ENCODE measurements at regions not wholly inside any gene's neighbourhood (a gene's known extent, or its start where the extent isn't known, plus 50 kb on each side); places are given as distances from the start of the nearest gene placed in this dataset.

GRCh38 chr3:28682121-28682520 lies 333.5 kb upstream of the AZI2 start:
- Histone ChIP-seq H3K4me1 (ENCODE audit: insufficient read depth, low read length) (peaks cover 11% of the 10 kb centered on the region; the same call in 1 of the 2 replicates), H3K36me3 (ENCODE audit: insufficient read depth, low read depth, low read length) (no peaks in the 10 kb centered on the region), H3K27ac (ENCODE audit: low read length) (no peak overlapping the region), H3K9me3 (ENCODE audit: insufficient read depth, low read depth, low read length) (no peaks in the 10 kb centered on the region), H3K27me3 (ENCODE audit: insufficient read depth, low read length) (no peaks in the 10 kb centered on the region), H3K4me3 (ENCODE audit: low read length) (no peak overlapping the region), H3K9ac (ENCODE audit: low read depth, low read length) (no peak overlapping the region)

GRCh38 chr3:28690176-28690575 lies 341.6 kb upstream of the AZI2 start:
- Histone ChIP-seq H3K27me3 (ENCODE audit: insufficient read depth, low read length) (no peaks in the 10 kb centered on the region), H3K4me1 (ENCODE audit: insufficient read depth, low read length) (peaks cover 1% of the 10 kb centered on the region; the same call in 1 of the 2 replicates), H3K36me3 (ENCODE audit: insufficient read depth, low read depth, low read length) (no peaks in the 10 kb centered on the region), H3K4me3 (ENCODE audit: low read length) (no peak overlapping the region), H3K27ac (ENCODE audit: low read length) (no peak overlapping the region), H3K9me3 (ENCODE audit: insufficient read depth, low read depth, low read length) (no peaks in the 10 kb centered on the region), H3K9ac (ENCODE audit: low read depth, low read length) (no peak overlapping the region)

GRCh38 chr3:28698706-28699105 lies 350.1 kb upstream of the AZI2 start:
- no peaks in the 10 kb centered on the region for H3K36me3 ChIP-seq (ENCODE audit: insufficient read depth, low read depth, low read length)
- H3K4me1 ChIP-seq (ENCODE audit: insufficient read depth, low read length): peaks cover 3% of the 10 kb centered on the region; the same call in 1 of the 2 replicates
- no peaks in the 10 kb centered on the region for H3K9me3 ChIP-seq (ENCODE audit: insufficient read depth, low read depth, low read length)
- no peak overlapping the region for H3K9ac ChIP-seq (ENCODE audit: low read depth, low read length)
- H3K27me3 ChIP-seq (ENCODE audit: insufficient read depth, low read length): no peaks in the 10 kb centered on the region
- H3K4me3 ChIP-seq (ENCODE audit: low read length): no peak overlapping the region
- no peak overlapping the region for H3K27ac ChIP-seq (ENCODE audit: low read length)

GRCh38 chr3:28699283-28699682 lies 350.7 kb upstream of the AZI2 start:
- H3K9me3 ChIP-seq (ENCODE audit: insufficient read depth, low read depth, low read length): no peaks in the 10 kb centered on the region
- H3K4me3 ChIP-seq (ENCODE audit: low read length): no peak overlapping the region
- no peak overlapping the region for H3K9ac ChIP-seq (ENCODE audit: low read depth, low read length)
- no peaks in the 10 kb centered on the region for H3K27me3 ChIP-seq (ENCODE audit: insufficient read depth, low read length)
- no peaks in the 10 kb centered on the region for H3K36me3 ChIP-seq (ENCODE audit: insufficient read depth, low read depth, low read length)
- no peak overlapping the region for H3K27ac ChIP-seq (ENCODE audit: low read length)
- H3K4me1 ChIP-seq (ENCODE audit: insufficient read depth, low read length): peaks cover 9% of the 10 kb centered on the region; the same call in 1 of the 2 replicates

- no peak overlapping the region for H3K4me3 ChIP-seq (ENCODE audit: low read length)
- no peaks in the 10 kb centered on the region for H3K36me3 ChIP-seq (ENCODE audit: insufficient read depth, low read depth, low read length)
- no peaks in the 10 kb centered on the region for H3K9me3 ChIP-seq (ENCODE audit: insufficient read depth, low read depth, low read length)
- H3K27me3 ChIP-seq (ENCODE audit: insufficient read depth, low read length): no peaks in the 10 kb centered on the region
- no peak overlapping the region for H3K27ac ChIP-seq (ENCODE audit: low read length)
- H3K4me1 ChIP-seq (ENCODE audit: insufficient read depth, low read length): peaks cover 10% of the 10 kb centered on the region; the same call in 1 of the 2 replicates
- no peak overlapping the region for H3K9ac ChIP-seq (ENCODE audit: low read depth, low read length)
Measured at GRCh38 chr3:28700728-28701127, 352.1 kb upstream of the AZI2 start.

- Histone ChIP-seq H3K4me3 (ENCODE audit: low read length) (no peak overlapping the region), H3K4me1 (ENCODE audit: insufficient read depth, low read length) (peaks cover 10% of the 10 kb centered on the region; the same call in 1 of the 2 replicates), H3K27ac (ENCODE audit: low read length) (no peak overlapping the region), H3K9me3 (ENCODE audit: insufficient read depth, low read depth, low read length) (no peaks in the 10 kb centered on the region), H3K27me3 (ENCODE audit: insufficient read depth, low read length) (no peaks in the 10 kb centered on the region), H3K36me3 (ENCODE audit: insufficient read depth, low read depth, low read length) (no peaks in the 10 kb centered on the region), H3K9ac (ENCODE audit: low read depth, low read length) (no peak overlapping the region)
Measured at GRCh38 chr3:28703843-28704242, 355.2 kb upstream of the AZI2 start.

GRCh38 chr3:28711293-28711692 lies 362.7 kb upstream of the AZI2 start:
- Histone ChIP-seq H3K4me3 (ENCODE audit: low read length) (no peak overlapping the region), H3K9ac (ENCODE audit: low read depth, low read length) (no peak overlapping the region), H3K4me1 (ENCODE audit: insufficient read depth, low read length) (no peaks in the 10 kb centered on the region), H3K9me3 (ENCODE audit: insufficient read depth, low read depth, low read length) (no peaks in the 10 kb centered on the region), H3K36me3 (ENCODE audit: insufficient read depth, low read depth, low read length) (no peaks in the 10 kb centered on the region), H3K27me3 (ENCODE audit: insufficient read depth, low read length) (no peaks in the 10 kb centered on the region), H3K27ac (ENCODE audit: low read length) (no peak overlapping the region)

- no peak overlapping the region for H3K27ac ChIP-seq (ENCODE audit: low read length)
- no peaks in the 10 kb centered on the region for H3K4me1 ChIP-seq (ENCODE audit: insufficient read depth, low read length)
- H3K9ac ChIP-seq (ENCODE audit: low read depth, low read length): no peak overlapping the region
- no peak overlapping the region for H3K4me3 ChIP-seq (ENCODE audit: low read length)
- H3K27me3 ChIP-seq (ENCODE audit: insufficient read depth, low read length): no peaks in the 10 kb centered on the region
- no peaks in the 10 kb centered on the region for H3K36me3 ChIP-seq (ENCODE audit: insufficient read depth, low read depth, low read length)
- H3K9me3 ChIP-seq (ENCODE audit: insufficient read depth, low read depth, low read length): no peaks in the 10 kb centered on the region
Measured at GRCh38 chr3:28716939-28717338, 368.3 kb upstream of the AZI2 start.

- Histone ChIP-seq H3K4me3 (ENCODE audit: low read length) (no peak overlapping the region), H3K9me3 (ENCODE audit: insufficient read depth, low read depth, low read length) (no peaks in the 10 kb centered on the region), H3K27me3 (ENCODE audit: insufficient read depth, low read length) (no peaks in the 10 kb centered on the region), H3K4me1 (ENCODE audit: insufficient read depth, low read length) (no peaks in the 10 kb centered on the region), H3K27ac (ENCODE audit: low read length) (no peak overlapping the region), H3K9ac (ENCODE audit: low read depth, low read length) (no peak overlapping the region), H3K36me3 (ENCODE audit: insufficient read depth, low read depth, low read length) (no peaks in the 10 kb centered on the region)
Measured at GRCh38 chr3:28718074-28718849, 369.6 kb upstream of the AZI2 start.

- Histone ChIP-seq H3K27ac (ENCODE audit: low read length) (no peak overlapping the region), H3K4me1 (ENCODE audit: insufficient read depth, low read length) (no peaks in the 10 kb centered on the region), H3K27me3 (ENCODE audit: insufficient read depth, low read length) (no peaks in the 10 kb centered on the region), H3K36me3 (ENCODE audit: insufficient read depth, low read depth, low read length) (no peaks in the 10 kb centered on the region), H3K9ac (ENCODE audit: low read depth, low read length) (no peak overlapping the region), H3K4me3 (ENCODE audit: low read length) (no peak overlapping the region), H3K9me3 (ENCODE audit: insufficient read depth, low read depth, low read length) (no peaks in the 10 kb centered on the region)
Measured at GRCh38 chr3:28726840-28727239, 378.2 kb upstream of the AZI2 start.

- Histone ChIP-seq H3K36me3 (ENCODE audit: insufficient read depth, low read depth, low read length) (no peaks in the 10 kb centered on the region), H3K27ac (ENCODE audit: low read length) (no peak overlapping the region), H3K27me3 (ENCODE audit: insufficient read depth, low read length) (no peaks in the 10 kb centered on the region), H3K9ac (ENCODE audit: low read depth, low read length) (no peak overlapping the region), H3K4me3 (ENCODE audit: low read length) (no peak overlapping the region), H3K4me1 (ENCODE audit: insufficient read depth, low read length) (no peaks in the 10 kb centered on the region), H3K9me3 (ENCODE audit: insufficient read depth, low read depth, low read length) (no peaks in the 10 kb centered on the region; the same call in 1 of the 2 replicates)
Measured at GRCh38 chr3:28727307-28727706, 378.7 kb upstream of the AZI2 start.

GRCh38 chr3:28738425-28738824 lies 389.8 kb upstream of the AZI2 start:
- H3K9me3 ChIP-seq (ENCODE audit: insufficient read depth, low read depth, low read length): no peaks in the 10 kb centered on the region
- no peak overlapping the region for H3K9ac ChIP-seq (ENCODE audit: low read depth, low read length)
- H3K4me1 ChIP-seq (ENCODE audit: insufficient read depth, low read length): no peaks in the 10 kb centered on the region
- H3K4me3 ChIP-seq (ENCODE audit: low read length): no peak overlapping the region
- no peak overlapping the region for H3K27ac ChIP-seq (ENCODE audit: low read length)
- H3K27me3 ChIP-seq (ENCODE audit: insufficient read depth, low read length): no peaks in the 10 kb centered on the region
- H3K36me3 ChIP-seq (ENCODE audit: insufficient read depth, low read depth, low read length): no peaks in the 10 kb centered on the region
